Stomach (tissue), 8 donors: ENCODE measurements at regions not wholly inside any gene's neighbourhood (a gene's known extent, or its start where the extent isn't known, plus 50 kb on each side); places are given as distances from the start of the nearest gene placed in this dataset.

Experiments
- DNase-seq, 2 donors: peaks; one replicate each; pipeline versions ENCODE4 v3.0.0 to v3.0.0-alpha.2; 2013 to 2019
- H3K27ac ChIP-seq, 5 donors: fragments of 200-600 bp in 4 of 5; sonication (generic) in 4 of 5; one replicate each; pipeline ENCODE4 v1.5.1; 2013 to 2019; ENCODE audit warnings: mild to moderate bottlenecking in 1 of 5, moderate library complexity in 1 of 5
- H3K27me3 ChIP-seq, 3 donors: fragments of 200-600 bp; sonication (generic); one replicate each; pipeline ENCODE4 v1.5.1; 2017 to 2019; ENCODE audit warnings: mixed run types in 1 of 3
- H3K36me3 ChIP-seq, 4 donors: fragments of 200-600 bp; sonication (generic); 1 replicate in 3 of 4; 2 replicates in 1 of 4; pipeline ENCODE4 v1.5.1; 2016 to 2019
- H3K4me1 ChIP-seq, 4 donors: fragments of 200-600 bp; sonication (generic); one replicate each; pipeline ENCODE4 v1.5.1; 2016 to 2019
- H3K4me3 ChIP-seq, 4 donors: fragments of 200-600 bp; sonication (generic) in 3 of 4; one replicate each; pipeline ENCODE4 v1.5.1; 2016 to 2019; ENCODE audit warnings: mild to moderate bottlenecking in 1 of 4
- H3K9me3 ChIP-seq, 4 donors: fragments of 200-600 bp; sonication (generic); one replicate each; pipeline ENCODE4 v1.5.1; 2016 to 2019
- CTCF ChIP-seq, 7 experiments: fragments of 450-650 bp in 4 of 7; fragments of 200-600 bp in 3 of 7; sonication (generic) in 3 of 7; IDR thresholded peaks; one replicate each; pipeline ENCODE4 v1.5.1; 2016 to 2019; ENCODE audit warnings: antibody characterized with exemption in 7 of 7, control low read depth in 2 of 7, mild to moderate bottlenecking in 1 of 7
- EP300 ChIP-seq: sonication (generic); formaldehyde crosslinking; IDR thresholded peaks from one replicate; pipeline ENCODE4 v1.6.1; 2017; ENCODE audit warnings: antibody characterized with exemption
- POLR2A ChIP-seq, 4 donors: fragments of 450-650 bp; IDR thresholded peaks; one replicate each; pipeline ENCODE4 v1.6.1; 2016; ENCODE audit warnings: antibody characterized with exemption in 4 of 4, control low read depth in 2 of 4, mild to moderate bottlenecking in 1 of 4, moderate library complexity in 1 of 4
- POLR2AphosphoS5 ChIP-seq, 3 donors: sonication (generic); formaldehyde crosslinking; IDR thresholded peaks; one replicate each; pipeline ENCODE4 v1.6.1; 2016; ENCODE audit warnings: antibody characterized with exemption in 3 of 3
- WGBS, 5 donors: extraction: QIAGEN DNeasy Blood & Tissue Kit in 3 of 5; methylation state at CpG; one replicate each; pipeline versions ENCODE4 v1.1.5 to v1.1.7; 2013 to 2018; 5-methylcytosine and 5-hydroxymethylcytosine counted together
- intact Hi-C: fragments of 100-400 bp; cut with DNase I; formaldehyde crosslinking; loops from one replicate; pipeline ENCODE4 v1.15.1; 2023; ENCODE audit warnings: low total_unique reads
- donor health status: healthy with polysubstance abuse.
- donor health status: Bipolar disorder and iron deficiency.
- donor health status: healthy.

GRCh38 chr7:156397249-156397648, 243.3 kb upstream of the RNF32 start:
- intact Hi-C loops = no loop called here
- 83 to 89% (median 85%) methylated on average over 19 of the region's 19 CpGs for WGBS, 5 donors

GRCh38 chr7:156389116-156389692, 251.4 kb upstream of the RNF32 start:
- intact Hi-C loops = no loop called here
- no peak for TF ChIP-seq POLR2AphosphoS5 (IDR thresholded peaks at IDR 0.05)
- TF ChIP-seq CTCF (IDR thresholded peaks at IDR 0.05) = no peak
- TF ChIP-seq POLR2A (IDR thresholded peaks at IDR 0.05) = no peak
- no peak for TF ChIP-seq EP300
- DNase-seq = no peak
- Histone ChIP-seq H3K4me3 (no peak overlapping the region), H3K4me1 (no peaks in the 10 kb centered on the region), H3K9me3 (peaks cover 0 to 6% (median 0%) of the 10 kb centered on the region in 4 donors), H3K27me3 (peaks cover 0 to 4% (median 0%) of the 10 kb centered on the region in 3 donors), H3K36me3 (no peaks in the 10 kb centered on the region), H3K27ac (no peak overlapping the region)
- WGBS, 5 donors = 90 to 93% (median 90%) methylated on average over 24 of the region's 24 CpGs

More at GRCh38 chr7:156397249-156397648, 243.3 kb upstream of the RNF32 start:
- no peak overlapping the region for H3K4me3 ChIP-seq
- no peaks in the 10 kb centered on the region for H3K4me1 ChIP-seq
- no peak for DNase-seq
- H3K27me3 ChIP-seq = no peaks in the 10 kb centered on the region
- no peaks in the 10 kb centered on the region for H3K36me3 ChIP-seq
- peaks cover 0 to 3% (median 0%) of the 10 kb centered on the region in 4 donors for H3K9me3 ChIP-seq
- H3K27ac ChIP-seq = no peak overlapping the region
- no peak for TF ChIP-seq POLR2AphosphoS5 (IDR thresholded peaks at IDR 0.05)

- Histone ChIP-seq H3K36me3 (no peaks in the 10 kb centered on the region), H3K4me1 (no peaks in the 10 kb centered on the region), H3K27ac (no peak overlapping the region), H3K9me3 (no peaks in the 10 kb centered on the region), H3K27me3 (peaks cover 0 to 4% (median 0%) of the 10 kb centered on the region in 3 donors), H3K4me3 (no peak overlapping the region)
- intact Hi-C loops = no loop called here
- peak in 1 of 2 donors; percentile 56 for DNase-seq
- 7 to 13% (median 9%) methylated on average over 6 of the region's 6 CpGs for WGBS, 5 donors
- TF ChIP-seq CTCF (IDR thresholded peaks at IDR 0.05) (no peak), POLR2A (IDR thresholded peaks at IDR 0.05) (no peak), POLR2AphosphoS5 (IDR thresholded peaks at IDR 0.05) (no peak), EP300 (no peak)
Measured at GRCh38 chr7:156386097-156386496, 254.5 kb upstream of the RNF32 start.

- Histone ChIP-seq H3K36me3 (no peaks in the 10 kb centered on the region), H3K4me1 (peaks cover 0 to 3% (median 1%) of the 10 kb centered on the region in 4 donors), H3K27me3 (peaks cover 0 to 4% (median 0%) of the 10 kb centered on the region in 3 donors), H3K4me3 (no peak overlapping the region), H3K27ac (no peak overlapping the region), H3K9me3 (no peaks in the 10 kb centered on the region)
- TF ChIP-seq POLR2A (IDR thresholded peaks at IDR 0.05) (no peak), CTCF (IDR thresholded peaks at IDR 0.05) (no peak), POLR2AphosphoS5 (IDR thresholded peaks at IDR 0.05) (no peak), EP300 (no peak)
- intact Hi-C loops = no loop called here
- no peak for DNase-seq
- WGBS, 5 donors = 89 to 94% (median 90%) methylated on average over 14 of the region's 14 CpGs
Measured at GRCh38 chr7:156384706-156385105, 255.9 kb upstream of the RNF32 start.

- 62 to 68% (median 67%) methylated on average over 4 of the region's 4 CpGs for WGBS, 5 donors
- no peak for DNase-seq
- no peak for TF ChIP-seq EP300
- no peak for TF ChIP-seq CTCF (IDR thresholded peaks at IDR 0.05)
- no peak for TF ChIP-seq POLR2AphosphoS5 (IDR thresholded peaks at IDR 0.05)
- TF ChIP-seq POLR2A (IDR thresholded peaks at IDR 0.05) = no peak
Measured at GRCh38 chr7:156383526-156383925, 257.0 kb upstream of the RNF32 start.

More at GRCh38 chr7:156383526-156383925, 257.0 kb upstream of the RNF32 start:
- Histone ChIP-seq H3K36me3 (no peaks in the 10 kb centered on the region), H3K4me1 (peaks cover 0 to 8% (median 4%) of the 10 kb centered on the region in 4 donors), H3K9me3 (no peaks in the 10 kb centered on the region), H3K27me3 (peaks cover 0 to 4% (median 0%) of the 10 kb centered on the region in 3 donors), H3K27ac (no peak overlapping the region), H3K4me3 (no peak overlapping the region)
- intact Hi-C loops = no loop called here
